Ishikawa (cell line): ENCODE measurements at regions not wholly inside any gene's neighbourhood (a gene's known extent, or its start where the extent isn't known, plus 50 kb on each side); places are given as distances from the start of the nearest gene placed in this dataset.

ENCODE experiments used
- CEBPB ChIP-seq: IDR thresholded peaks from 2 replicates; pipeline ENCODE4 v1.6.1; 2012
- CREB1 ChIP-seq: IDR thresholded peaks from 2 replicates; pipeline ENCODE4 v1.6.1; 2012; ENCODE audit warnings: low read depth
- EGR1 ChIP-seq: IDR thresholded peaks from 2 replicates; pipeline ENCODE4 v1.6.1; 2012
- EP300 ChIP-seq: IDR thresholded peaks from 2 replicates; pipeline ENCODE4 v1.6.1; 2012; ENCODE audit warnings: borderline replicate concordance
- MAX ChIP-seq: IDR thresholded peaks from 2 replicates; pipeline ENCODE4 v1.6.1; 2012
- RAD21 ChIP-seq: IDR thresholded peaks from 2 replicates; pipeline ENCODE4 v1.6.1; 2012; ENCODE audit warnings: low read depth
- REST ChIP-seq: IDR thresholded peaks from 2 replicates; pipeline ENCODE4 v1.6.1; 2012; ENCODE audit warnings: low read depth, mild to moderate bottlenecking
- TAF1 ChIP-seq: IDR thresholded peaks from 2 replicates; pipeline ENCODE4 v1.6.1; 2012; ENCODE audit warnings: low read depth, mild to moderate bottlenecking
- TCF12 ChIP-seq: IDR thresholded peaks from 2 replicates; pipeline ENCODE4 v1.6.1; 2012; ENCODE audit warnings: low read depth
- YY1 ChIP-seq: IDR thresholded peaks from 2 replicates; pipeline ENCODE4 v1.6.1; 2012; ENCODE audit warnings: low read depth
- ZBTB7A ChIP-seq: IDR thresholded peaks from 2 replicates; pipeline ENCODE4 v1.6.1; 2012; ENCODE audit warnings: low read depth

GRCh38 chr12:47534695-47535094 lies 171.1 kb downstream of the RPAP3 start:
- TF ChIP-seq MAX (no peak), REST (peak; percentile 96), CEBPB (no peak), EGR1 (no peak), RAD21 (no peak), EP300 (no peak), YY1 (no peak), TAF1 (no peak), CREB1 (no peak), TCF12 (no peak), ZBTB7A (no peak)
